K562 (cell line): ENCODE measurements at regions not wholly inside any gene's neighbourhood (a gene's known extent, or its start where the extent isn't known, plus 50 kb on each side); places are given as distances from the start of the nearest gene placed in this dataset.

ENCODE experiments used
- CBFB ChIP-seq: sonication (generic); formaldehyde crosslinking; IDR thresholded peaks from 2 replicates; pipeline ENCODE4 v1.4.0; 2020; ENCODE audit warnings: mild to moderate bottlenecking, missing genetic modification reagents
- CREB1 ChIP-seq, 2 experiments: sonication (generic) in 1 of 2; formaldehyde crosslinking in 1 of 2; IDR thresholded peaks; 2 replicates each; pipeline versions ENCODE4 v1.6.1 to v1.8.0; 2012 to 2022; ENCODE audit warnings: inconsistent platforms in 1 of 2, mild to moderate bottlenecking in 1 of 2, missing genetic modification reagents in 1 of 2, moderate library complexity in 1 of 2
- FOXK1 ChIP-seq: sonication (generic); formaldehyde crosslinking; IDR thresholded peaks from 2 replicates; pipeline ENCODE4 v1.8.0; 2022; ENCODE audit warnings: missing genetic modification reagents, mild to moderate bottlenecking, borderline replicate concordance
- MYBL2 ChIP-seq, 2 experiments: fragments of 450-650 bp in 1 of 2; sonication (generic) in 1 of 2; formaldehyde crosslinking in 1 of 2; IDR thresholded peaks; 2 replicates each; pipeline versions ENCODE4 v1.6.1 to v1.8.1; 2017 to 2022; ENCODE audit warnings: borderline replicate concordance in 1 of 2, inconsistent platforms in 1 of 2, low read depth in 1 of 2, mild to moderate bottlenecking in 1 of 2, missing genetic modification reagents in 1 of 2, moderate library complexity in 1 of 2
- POLR2A ChIP-seq: fragments of 450-650 bp; conservative IDR thresholded peaks from 2 replicates; pipeline ENCODE4 v1.6.1; 2016
- SP1 ChIP-seq: sonication (generic); formaldehyde crosslinking; IDR thresholded peaks from 2 replicates; pipeline ENCODE4 v1.8.1; 2022; ENCODE audit warnings: mild to moderate bottlenecking, missing genetic modification reagents
- TAF1 ChIP-seq: IDR thresholded peaks from 2 replicates; pipeline ENCODE4 v1.6.1; 2011; ENCODE audit warnings: mild to moderate bottlenecking, low read length, moderate library complexity; ENCODE audit not compliant: insufficient read depth, control insufficient read depth, severe bottlenecking; ENCODE audit errors: extremely low read depth
- ZNF77 ChIP-seq: fragments of 250-450 bp; sonication (Bioruptor Pico); IDR thresholded peaks from 2 replicates; pipeline ENCODE4 v1.5.0; 2020
- TF ChIP-seq, protein P1 (sequence below), 3 experiments: IDR thresholded peaks in 2 of 3; conservative IDR thresholded peaks in 1 of 3; 2 replicates each; pipeline ENCODE4 v1.5.1; 2011 to 2012; ENCODE audit warnings: low read length in 3 of 3, mild to moderate bottlenecking in 3 of 3, control low read depth in 2 of 3, improper control_type of control experiment in 1 of 3, inconsistent platforms in 1 of 3, low read depth in 1 of 3, mixed read lengths in 1 of 3, moderate library complexity in 1 of 3; ENCODE audit not compliant: insufficient read depth in 2 of 3
- TF ChIP-seq, protein P2 (sequence below): sonication (generic); formaldehyde crosslinking; IDR thresholded peaks from 2 replicates; pipeline ENCODE4 v1.8.1; 2022; ENCODE audit warnings: missing genetic modification reagents
- TF ChIP-seq, protein P3 (sequence below): sonication (generic); formaldehyde crosslinking; IDR thresholded peaks from 2 replicates; pipeline ENCODE4 v1.4.0; 2020; ENCODE audit warnings: mild to moderate bottlenecking, missing genetic modification reagents

DNA sequence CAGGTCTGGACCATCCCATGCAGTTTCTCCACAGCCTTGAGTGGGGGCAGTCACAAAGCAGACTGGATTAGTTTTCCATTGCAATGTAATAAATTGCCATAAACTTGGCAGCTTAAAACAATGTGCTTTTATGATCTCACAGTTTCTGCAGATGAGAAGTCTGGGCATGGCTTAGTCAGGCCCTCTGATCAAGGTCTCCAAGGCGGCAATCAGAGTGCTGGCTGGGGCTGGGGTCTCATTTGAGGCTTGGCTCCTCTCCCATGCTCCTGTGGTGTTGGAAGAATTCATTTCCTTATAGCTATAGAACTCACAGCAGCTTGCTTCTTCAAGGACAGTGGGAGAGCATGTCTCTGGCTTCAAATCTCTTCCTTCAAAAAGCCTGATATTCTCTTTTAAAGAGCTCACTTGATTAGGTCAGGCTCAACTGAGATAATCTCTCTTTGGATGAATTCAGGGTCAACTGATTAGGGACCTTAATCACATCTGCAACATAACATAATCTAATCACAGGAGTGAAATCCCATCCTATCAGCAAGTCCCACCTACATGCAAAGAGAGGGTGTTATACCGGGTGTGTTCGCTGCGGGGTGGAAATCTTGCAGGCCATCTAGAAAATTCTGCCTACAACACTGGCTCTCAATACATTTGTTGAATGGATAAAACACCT, 77.4 kb upstream of the SULF2 start:
- no peak for TF ChIP-seq POLR2A
- TF ChIP-seq SP1 (CRISPR knock-in tag), result no peak
- TF ChIP-seq CBFB (CRISPR knock-in tag), result no peak
- TF ChIP-seq, protein P1, sequence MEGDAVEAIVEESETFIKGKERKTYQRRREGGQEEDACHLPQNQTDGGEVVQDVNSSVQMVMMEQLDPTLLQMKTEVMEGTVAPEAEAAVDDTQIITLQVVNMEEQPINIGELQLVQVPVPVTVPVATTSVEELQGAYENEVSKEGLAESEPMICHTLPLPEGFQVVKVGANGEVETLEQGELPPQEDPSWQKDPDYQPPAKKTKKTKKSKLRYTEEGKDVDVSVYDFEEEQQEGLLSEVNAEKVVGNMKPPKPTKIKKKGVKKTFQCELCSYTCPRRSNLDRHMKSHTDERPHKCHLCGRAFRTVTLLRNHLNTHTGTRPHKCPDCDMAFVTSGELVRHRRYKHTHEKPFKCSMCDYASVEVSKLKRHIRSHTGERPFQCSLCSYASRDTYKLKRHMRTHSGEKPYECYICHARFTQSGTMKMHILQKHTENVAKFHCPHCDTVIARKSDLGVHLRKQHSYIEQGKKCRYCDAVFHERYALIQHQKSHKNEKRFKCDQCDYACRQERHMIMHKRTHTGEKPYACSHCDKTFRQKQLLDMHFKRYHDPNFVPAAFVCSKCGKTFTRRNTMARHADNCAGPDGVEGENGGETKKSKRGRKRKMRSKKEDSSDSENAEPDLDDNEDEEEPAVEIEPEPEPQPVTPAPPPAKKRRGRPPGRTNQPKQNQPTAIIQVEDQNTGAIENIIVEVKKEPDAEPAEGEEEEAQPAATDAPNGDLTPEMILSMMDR (IDR thresholded peaks at IDR 0.05 in 2 of 3, conservative IDR thresholded peaks at IDR 0.05 in 1 of 3; ENCODE audit: insufficient read depth in 2 of 3, low read depth in 1 of 3, low read length in 3 of 3), result no peak
- no peak for TF ChIP-seq ZNF77 (CRISPR knock-in tag)
- TF ChIP-seq TAF1, result no peak
- TF ChIP-seq, protein P2, sequence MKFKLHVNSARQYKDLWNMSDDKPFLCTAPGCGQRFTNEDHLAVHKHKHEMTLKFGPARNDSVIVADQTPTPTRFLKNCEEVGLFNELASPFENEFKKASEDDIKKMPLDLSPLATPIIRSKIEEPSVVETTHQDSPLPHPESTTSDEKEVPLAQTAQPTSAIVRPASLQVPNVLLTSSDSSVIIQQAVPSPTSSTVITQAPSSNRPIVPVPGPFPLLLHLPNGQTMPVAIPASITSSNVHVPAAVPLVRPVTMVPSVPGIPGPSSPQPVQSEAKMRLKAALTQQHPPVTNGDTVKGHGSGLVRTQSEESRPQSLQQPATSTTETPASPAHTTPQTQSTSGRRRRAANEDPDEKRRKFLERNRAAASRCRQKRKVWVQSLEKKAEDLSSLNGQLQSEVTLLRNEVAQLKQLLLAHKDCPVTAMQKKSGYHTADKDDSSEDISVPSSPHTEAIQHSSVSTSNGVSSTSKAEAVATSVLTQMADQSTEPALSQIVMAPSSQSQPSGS (CRISPR knock-in tag), result no peak
- TF ChIP-seq MYBL2 (IDR thresholded peaks at IDR 0.05; ENCODE audit: low read depth), result no peak
- no peak for TF ChIP-seq MYBL2 (CRISPR knock-in tag; IDR thresholded peaks at IDR 0.05; ENCODE audit: borderline replicate concordance)
- no peak for TF ChIP-seq FOXK1 (CRISPR knock-in tag)
- no peak for TF ChIP-seq CREB1 (IDR thresholded peaks at IDR 0.05)
- no peak for TF ChIP-seq CREB1 (CRISPR knock-in tag; IDR thresholded peaks at IDR 0.05)
- TF ChIP-seq, protein P3, sequence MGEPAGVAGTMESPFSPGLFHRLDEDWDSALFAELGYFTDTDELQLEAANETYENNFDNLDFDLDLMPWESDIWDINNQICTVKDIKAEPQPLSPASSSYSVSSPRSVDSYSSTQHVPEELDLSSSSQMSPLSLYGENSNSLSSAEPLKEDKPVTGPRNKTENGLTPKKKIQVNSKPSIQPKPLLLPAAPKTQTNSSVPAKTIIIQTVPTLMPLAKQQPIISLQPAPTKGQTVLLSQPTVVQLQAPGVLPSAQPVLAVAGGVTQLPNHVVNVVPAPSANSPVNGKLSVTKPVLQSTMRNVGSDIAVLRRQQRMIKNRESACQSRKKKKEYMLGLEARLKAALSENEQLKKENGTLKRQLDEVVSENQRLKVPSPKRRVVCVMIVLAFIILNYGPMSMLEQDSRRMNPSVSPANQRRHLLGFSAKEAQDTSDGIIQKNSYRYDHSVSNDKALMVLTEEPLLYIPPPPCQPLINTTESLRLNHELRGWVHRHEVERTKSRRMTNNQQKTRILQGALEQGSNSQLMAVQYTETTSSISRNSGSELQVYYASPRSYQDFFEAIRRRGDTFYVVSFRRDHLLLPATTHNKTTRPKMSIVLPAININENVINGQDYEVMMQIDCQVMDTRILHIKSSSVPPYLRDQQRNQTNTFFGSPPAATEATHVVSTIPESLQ (CRISPR knock-in tag), result no peak
